ENCODE measurements at regions not wholly inside any gene's neighbourhood (a gene's known extent, or its start where the extent isn't known, plus 50 kb on each side); places are given as distances from the start of the nearest gene placed in this dataset.
A peak's percentile ranks its signal among the peaks of the same experiment; 100 is the strongest.

- Histone ChIP-seq H4K91ac (replicated peaks; ENCODE audit: insufficient read length, low read length) (no peak overlapping the region), H2BK120ac (replicated peaks; ENCODE audit: low read depth, low read length) (no peak overlapping the region), H3K27ac (ENCODE audit: low read depth, low read length) (no peak overlapping the region), H2BK5ac (ENCODE audit: low read depth, low read length) (no peak overlapping the region), H2BK12ac (ENCODE audit: low read depth, low read length) (no peak overlapping the region), H3K79me1 (ENCODE audit: low read depth, low read length) (no peaks in the 10 kb centered on the region), H3K56ac (replicated peaks; ENCODE audit: insufficient read length, low read depth, low read length) (no peak overlapping the region), H3K4me1 (replicated peaks in 1 of 4; ENCODE audit: control insufficient read depth in 3 of 4, insufficient read depth in 4 of 4, low read length in 3 of 4) (peaks cover 0 to 7% (median 6%) of the 10 kb centered on the region in 4 experiments; a peak in 4 of 7 replicates), H3K18ac (ENCODE audit: extremely low read depth, low read length) (no peak overlapping the region), H3K9ac (replicated peaks in 1 of 4; ENCODE audit: extremely low read depth in 1 of 4, low read depth in 3 of 4, low read length in 3 of 4) (no peak overlapping the region), H3K4me2 (ENCODE audit: insufficient read depth in 1 of 2, low read depth in 2 of 2, low read length in 2 of 2) (no peak overlapping the region; a peak in 1 of 4 replicates), H2BK15ac (ENCODE audit: low read length) (no peak overlapping the region), H3K27me3 (replicated peaks in 1 of 4; ENCODE audit: control insufficient read depth in 3 of 4, extremely low read depth in 1 of 4, insufficient read depth in 3 of 4, low read length in 3 of 4) (peaks cover 0 to 4% (median 0%) of the 10 kb centered on the region in 4 experiments; a peak in 2 of 7 replicates), H3K14ac (ENCODE audit: insufficient read length) (no peak overlapping the region), H3K23ac (ENCODE audit: insufficient read length) (no peak overlapping the region), H3K36me3 (ENCODE audit: control insufficient read depth in 2 of 4, insufficient read depth in 4 of 4, low read length in 3 of 4) (no peaks in the 10 kb centered on the region), H3K4me3 (ENCODE audit: extremely low read depth in 1 of 4, insufficient read depth in 2 of 4, low read depth in 3 of 4, low read length in 4 of 4) (no peak overlapping the region), H3K4ac (replicated peaks; ENCODE audit: insufficient read length, low read depth, low read length) (no peak overlapping the region), H3K9me3 (ENCODE audit: insufficient read depth in 2 of 2, low read depth in 1 of 2, low read length in 1 of 2) (no peaks in the 10 kb centered on the region), H4K20me1 (replicated peaks in 1 of 2; ENCODE audit: control insufficient read depth in 1 of 2, insufficient read depth in 2 of 2, low read length in 2 of 2) (no peaks in the 10 kb centered on the region), H3K23me2 (ENCODE audit: low read depth, low read length) (peaks cover 7% of the 10 kb centered on the region; the same call in 1 of the 2 replicates), H2AFZ (ENCODE audit: low read length) (no peak overlapping the region), H2BK20ac (ENCODE audit: low read length) (no peak overlapping the region), H3K79me2 (ENCODE audit: control insufficient read depth in 1 of 2, insufficient read depth in 2 of 2, low read length in 2 of 2) (no peaks in the 10 kb centered on the region), H4K8ac (ENCODE audit: extremely low read depth, insufficient read depth, low read length) (no peak overlapping the region), H2AK5ac (ENCODE audit: low read depth, low read length) (no peak overlapping the region), H4K5ac (ENCODE audit: insufficient read length, low read depth, low read length) (no peak overlapping the region)
- no peak for FAIRE-seq
- WGBS, 2 experiments (ENCODE audit: extremely low coverage in 1 of 2, insufficient coverage in 1 of 2, insufficient read length in 1 of 2, insufficient replicate concordance in 2 of 2, low coverage in 1 of 2, low lambda C conversion rate in 2 of 2, missing lambda C conversion rate in 1 of 2): 84% methylated on average over 3 of the region's 3 CpGs; no CpG with 5 or more reads in 1 of the 2 experiments
- ChIA-PET POLR2A (ENCODE audit: partially characterized antibody) (interaction anchor here (1.0 kb wide), 1 partner anchor 403 kb away, joined by 3 read pairs; no protein-coding TSS in a partner anchor), CTCF (ENCODE audit: partially characterized antibody) (interaction anchor here (0.7 to 5.1 kb wide), 35 partner anchors 9 to 872 kb away, joined by 3 to 31 read pairs (median 4); partner anchors contain the start of gene MYCN)
- TF ChIP-seq, protein P1, sequence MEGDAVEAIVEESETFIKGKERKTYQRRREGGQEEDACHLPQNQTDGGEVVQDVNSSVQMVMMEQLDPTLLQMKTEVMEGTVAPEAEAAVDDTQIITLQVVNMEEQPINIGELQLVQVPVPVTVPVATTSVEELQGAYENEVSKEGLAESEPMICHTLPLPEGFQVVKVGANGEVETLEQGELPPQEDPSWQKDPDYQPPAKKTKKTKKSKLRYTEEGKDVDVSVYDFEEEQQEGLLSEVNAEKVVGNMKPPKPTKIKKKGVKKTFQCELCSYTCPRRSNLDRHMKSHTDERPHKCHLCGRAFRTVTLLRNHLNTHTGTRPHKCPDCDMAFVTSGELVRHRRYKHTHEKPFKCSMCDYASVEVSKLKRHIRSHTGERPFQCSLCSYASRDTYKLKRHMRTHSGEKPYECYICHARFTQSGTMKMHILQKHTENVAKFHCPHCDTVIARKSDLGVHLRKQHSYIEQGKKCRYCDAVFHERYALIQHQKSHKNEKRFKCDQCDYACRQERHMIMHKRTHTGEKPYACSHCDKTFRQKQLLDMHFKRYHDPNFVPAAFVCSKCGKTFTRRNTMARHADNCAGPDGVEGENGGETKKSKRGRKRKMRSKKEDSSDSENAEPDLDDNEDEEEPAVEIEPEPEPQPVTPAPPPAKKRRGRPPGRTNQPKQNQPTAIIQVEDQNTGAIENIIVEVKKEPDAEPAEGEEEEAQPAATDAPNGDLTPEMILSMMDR (IDR thresholded peaks at IDR 0.05; ENCODE audit: control extremely low read depth in 1 of 3, insufficient read depth in 1 of 3, low read depth in 1 of 3, low read length in 3 of 3): peak; percentile 12 to 27 (median 19)
- TF ChIP-seq POLR2AphosphoS5 (IDR thresholded peaks at IDR 0.05; ENCODE audit: low read depth, low read length) (no peak), RAD21 (IDR thresholded peaks at IDR 0.05 in 1 of 2, conservative IDR thresholded peaks at IDR 0.05 in 1 of 2; ENCODE audit: low read depth in 2 of 2, low read length in 2 of 2) (peak in 1 of 2 experiments; percentile 55; a peak in 3 of 4 replicates), YY1 (IDR thresholded peaks at IDR 0.05; ENCODE audit: low read depth, low read length) (no peak), NRF1 (IDR thresholded peaks at IDR 0.05; ENCODE audit: low read depth, low read length) (no peak), SP1 (IDR thresholded peaks at IDR 0.05; ENCODE audit: low read depth, low read length) (no peak)
- no peak for DNase-seq (ENCODE audit: low read depth in 1 of 2, low spot score in 2 of 2)
These were observed 156.6 kb downstream of the CYRIA start for GRCh38 chr2:16509042-16509441.

Measured in H1 (cell line).